Esophagus squamous epithelium (tissue), 4 donors: ENCODE measurements at regions not wholly inside any gene's neighbourhood (a gene's known extent, or its start where the extent isn't known, plus 50 kb on each side); places are given as distances from the start of the nearest gene placed in this dataset.

ENCODE experiments used
- CTCF ChIP-seq, 6 experiments: fragments of 450-650 bp in 4 of 6; fragments of 200-600 bp in 2 of 6; sonication (generic) in 2 of 6; IDR thresholded peaks; one replicate each; pipeline ENCODE4 v1.5.1; 2016 to 2019; ENCODE audit warnings: antibody characterized with exemption in 6 of 6, mild to moderate bottlenecking in 4 of 6, moderate library complexity in 4 of 6
- POLR2A ChIP-seq, 4 donors: fragments of 450-650 bp; IDR thresholded peaks; one replicate each; pipeline ENCODE4 v1.6.1; 2017; ENCODE audit warnings: antibody characterized with exemption in 4 of 4, mild to moderate bottlenecking in 4 of 4, moderate library complexity in 3 of 4

- no peak for TF ChIP-seq POLR2A (IDR thresholded peaks at IDR 0.05)
- TF ChIP-seq CTCF (IDR thresholded peaks at IDR 0.05): no peak
Observed at GRCh38 chr2:104678181-104678580, 175.7 kb upstream of the POU3F3 start.
